ENCODE measurements at regions not wholly inside any gene's neighbourhood (a gene's known extent, or its start where the extent isn't known, plus 50 kb on each side); places are given as distances from the start of the nearest gene placed in this dataset.

DNA sequence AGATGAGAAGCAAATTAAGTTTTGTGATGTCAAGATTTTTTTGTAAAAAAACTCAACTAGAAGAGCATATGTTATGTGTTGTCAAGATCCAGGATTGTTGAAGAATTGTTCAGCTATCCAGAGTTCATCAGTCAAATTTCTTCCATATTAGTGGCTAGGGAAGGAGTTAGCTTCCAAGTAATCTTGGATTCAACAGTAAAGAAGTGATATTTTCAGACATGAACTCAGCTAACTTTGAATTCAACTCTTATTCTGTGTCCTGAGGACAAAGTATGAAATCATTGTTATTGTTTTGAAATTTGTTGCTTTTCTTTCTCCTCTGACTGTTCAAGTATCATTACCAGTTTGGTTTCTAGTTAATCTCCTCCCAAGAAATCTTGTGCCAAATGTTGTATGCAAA is 589.3 kb upstream of the NOVA1 start:
- H3K9me3 ChIP-seq = no peaks in the 10 kb centered on the region
- no peaks in the 10 kb centered on the region for H3K27me3 ChIP-seq
- H3K4me3 ChIP-seq = no peak overlapping the region
- H3K27ac ChIP-seq = no peak overlapping the region
- no peak for DNase-seq
- intact Hi-C loops (cut with DNase I) = no loop called here
- TF ChIP-seq, protein P1, sequence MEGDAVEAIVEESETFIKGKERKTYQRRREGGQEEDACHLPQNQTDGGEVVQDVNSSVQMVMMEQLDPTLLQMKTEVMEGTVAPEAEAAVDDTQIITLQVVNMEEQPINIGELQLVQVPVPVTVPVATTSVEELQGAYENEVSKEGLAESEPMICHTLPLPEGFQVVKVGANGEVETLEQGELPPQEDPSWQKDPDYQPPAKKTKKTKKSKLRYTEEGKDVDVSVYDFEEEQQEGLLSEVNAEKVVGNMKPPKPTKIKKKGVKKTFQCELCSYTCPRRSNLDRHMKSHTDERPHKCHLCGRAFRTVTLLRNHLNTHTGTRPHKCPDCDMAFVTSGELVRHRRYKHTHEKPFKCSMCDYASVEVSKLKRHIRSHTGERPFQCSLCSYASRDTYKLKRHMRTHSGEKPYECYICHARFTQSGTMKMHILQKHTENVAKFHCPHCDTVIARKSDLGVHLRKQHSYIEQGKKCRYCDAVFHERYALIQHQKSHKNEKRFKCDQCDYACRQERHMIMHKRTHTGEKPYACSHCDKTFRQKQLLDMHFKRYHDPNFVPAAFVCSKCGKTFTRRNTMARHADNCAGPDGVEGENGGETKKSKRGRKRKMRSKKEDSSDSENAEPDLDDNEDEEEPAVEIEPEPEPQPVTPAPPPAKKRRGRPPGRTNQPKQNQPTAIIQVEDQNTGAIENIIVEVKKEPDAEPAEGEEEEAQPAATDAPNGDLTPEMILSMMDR (IDR thresholded peaks at IDR 0.05) = no peak
- no peak for TF ChIP-seq POLR2A (IDR thresholded peaks at IDR 0.05)
- H3K4me1 ChIP-seq = no peaks in the 10 kb centered on the region
- ATAC-seq = no peak
- H3K36me3 ChIP-seq = no peaks in the 10 kb centered on the region

DNA sequence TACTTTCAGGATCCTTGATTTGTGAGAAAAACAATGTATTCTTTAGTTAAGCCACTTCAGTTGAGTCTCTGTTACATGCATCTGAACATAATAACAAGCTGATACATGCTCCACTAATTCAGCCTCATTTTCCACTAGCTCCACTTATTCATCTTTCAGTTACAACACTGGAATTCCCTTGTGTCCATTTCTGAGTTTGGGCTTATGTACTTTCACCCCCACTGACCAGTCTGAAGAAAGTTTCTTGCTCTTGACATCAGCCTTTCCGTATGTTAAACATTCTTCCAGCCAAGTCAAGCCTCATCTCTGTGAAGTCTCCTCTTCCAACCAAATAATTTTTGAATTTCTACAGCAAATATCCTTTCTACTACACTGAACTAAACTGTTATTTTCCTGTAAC is 592.5 kb upstream of the NOVA1 start:
- ATAC-seq (no peak), DNase-seq (no peak)
- intact Hi-C loops (cut with DNase I) = no loop called here
- no peak overlapping the region for H3K27ac ChIP-seq
- no peaks in the 10 kb centered on the region for H3K36me3 ChIP-seq
- no peak overlapping the region for H3K4me3 ChIP-seq
- no peaks in the 10 kb centered on the region for H3K9me3 ChIP-seq
- WGBS, 4 donors = 50 to 72% (median 59%) methylated on average over 1 of the region's 1 CpG
- no peaks in the 10 kb centered on the region for H3K4me1 ChIP-seq
- no peaks in the 10 kb centered on the region for H3K27me3 ChIP-seq
- TF ChIP-seq, protein P1 (IDR thresholded peaks at IDR 0.05) = no peak
- no peak for TF ChIP-seq POLR2A (IDR thresholded peaks at IDR 0.05)

DNA sequence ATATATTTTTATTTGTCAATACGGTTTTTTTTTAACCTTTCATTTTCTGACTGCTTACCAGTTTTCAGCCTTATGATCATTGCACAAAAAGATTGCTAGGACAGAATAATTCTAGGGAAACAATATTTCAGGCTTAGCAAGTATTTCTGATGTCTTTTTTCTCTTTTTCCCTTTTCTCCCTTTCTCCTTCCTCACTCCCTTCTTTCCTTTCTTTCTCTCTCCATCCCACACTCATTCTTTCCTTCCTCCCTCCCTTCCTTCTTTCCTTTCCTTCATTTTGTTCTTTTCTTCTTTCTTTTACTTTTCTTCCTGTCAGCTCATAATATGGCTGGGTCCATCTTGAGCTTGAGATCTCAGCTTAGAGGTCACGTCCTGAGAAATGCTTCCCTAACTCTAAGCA is 601.4 kb upstream of the NOVA1 start:
- whole genome bisulfite sequencing, 4 donors = 38 to 82% (median 60%) methylated on average over 1 to 2 of the region's 2 CpGs
- ATAC-seq = no peak
- Histone ChIP-seq H3K4me3 (no peak overlapping the region), H3K4me1 (no peaks in the 10 kb centered on the region), H3K27me3 (no peaks in the 10 kb centered on the region), H3K27ac (no peak overlapping the region), H3K36me3 (no peaks in the 10 kb centered on the region), H3K9me3 (no peaks in the 10 kb centered on the region)
- no peak for DNase-seq
- TF ChIP-seq POLR2A (IDR thresholded peaks at IDR 0.05) = no peak
- TF ChIP-seq, protein P1 (IDR thresholded peaks at IDR 0.05) = no peak
- intact Hi-C loops (cut with DNase I) = no loop called here

DNA sequence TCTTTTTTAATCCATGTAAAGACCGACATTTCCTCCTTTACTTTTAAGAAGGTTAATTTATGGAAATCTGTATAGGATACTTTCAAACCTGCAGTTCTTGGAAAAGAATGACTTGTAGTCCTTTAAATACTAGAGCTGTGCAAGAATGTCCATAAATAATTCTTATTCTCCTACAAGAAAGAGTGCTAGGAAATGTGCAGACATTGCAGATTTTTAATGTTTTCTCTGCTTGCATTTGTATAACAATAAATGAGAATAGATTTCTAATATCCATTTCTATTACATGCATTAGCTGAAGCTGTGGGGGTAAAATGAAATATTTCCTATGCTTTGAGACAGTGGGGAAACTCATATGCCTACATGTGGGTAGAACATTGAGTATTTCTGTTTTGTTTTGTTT is 607.2 kb upstream of the NOVA1 start:
- no peaks in the 10 kb centered on the region for H3K4me1 ChIP-seq
- no peak for TF ChIP-seq POLR2A (IDR thresholded peaks at IDR 0.05)
- TF ChIP-seq, protein P1 (IDR thresholded peaks at IDR 0.05) = no peak
- no peak overlapping the region for H3K4me3 ChIP-seq
- no peak overlapping the region for H3K27ac ChIP-seq
- no peak for ATAC-seq
- no peaks in the 10 kb centered on the region for H3K36me3 ChIP-seq
- WGBS, 4 donors = 80 to 91% (median 87%) methylated on average over 1 of the region's 1 CpG
- intact Hi-C loops (cut with DNase I) = no loop called here
- no peaks in the 10 kb centered on the region for H3K27me3 ChIP-seq
- no peaks in the 10 kb centered on the region for H3K9me3 ChIP-seq
- no peak for DNase-seq

Measured in heart left ventricle (tissue), 16 donors.